ENCODE measurements at regions not wholly inside any gene's neighbourhood (a gene's known extent, or its start where the extent isn't known, plus 50 kb on each side); places are given as distances from the start of the nearest gene placed in this dataset.

DNA sequence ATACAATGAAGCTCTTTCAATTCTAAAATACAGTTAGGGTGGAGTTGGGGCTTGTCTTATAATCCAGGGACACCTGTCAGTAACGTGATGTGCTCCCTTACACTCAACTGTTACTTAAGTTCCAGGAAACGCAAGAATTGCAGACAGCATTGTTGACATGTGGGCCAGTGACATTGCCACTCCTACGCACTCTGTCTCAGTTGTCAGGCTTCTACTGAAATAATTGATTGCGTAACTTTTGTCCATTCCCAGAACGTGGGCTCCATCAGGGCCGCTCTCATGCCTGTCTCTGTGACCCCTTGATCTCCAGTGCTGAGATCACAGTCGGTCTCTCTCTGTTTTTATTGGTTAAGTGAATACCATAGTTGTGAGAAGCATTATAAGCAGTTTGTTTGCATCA lies 487.8 kb downstream of the GALR1 start:
- H3K4me3 ChIP-seq (ENCODE audit: low read depth, low read length), result no peak overlapping the region
- TF ChIP-seq, protein P1, sequence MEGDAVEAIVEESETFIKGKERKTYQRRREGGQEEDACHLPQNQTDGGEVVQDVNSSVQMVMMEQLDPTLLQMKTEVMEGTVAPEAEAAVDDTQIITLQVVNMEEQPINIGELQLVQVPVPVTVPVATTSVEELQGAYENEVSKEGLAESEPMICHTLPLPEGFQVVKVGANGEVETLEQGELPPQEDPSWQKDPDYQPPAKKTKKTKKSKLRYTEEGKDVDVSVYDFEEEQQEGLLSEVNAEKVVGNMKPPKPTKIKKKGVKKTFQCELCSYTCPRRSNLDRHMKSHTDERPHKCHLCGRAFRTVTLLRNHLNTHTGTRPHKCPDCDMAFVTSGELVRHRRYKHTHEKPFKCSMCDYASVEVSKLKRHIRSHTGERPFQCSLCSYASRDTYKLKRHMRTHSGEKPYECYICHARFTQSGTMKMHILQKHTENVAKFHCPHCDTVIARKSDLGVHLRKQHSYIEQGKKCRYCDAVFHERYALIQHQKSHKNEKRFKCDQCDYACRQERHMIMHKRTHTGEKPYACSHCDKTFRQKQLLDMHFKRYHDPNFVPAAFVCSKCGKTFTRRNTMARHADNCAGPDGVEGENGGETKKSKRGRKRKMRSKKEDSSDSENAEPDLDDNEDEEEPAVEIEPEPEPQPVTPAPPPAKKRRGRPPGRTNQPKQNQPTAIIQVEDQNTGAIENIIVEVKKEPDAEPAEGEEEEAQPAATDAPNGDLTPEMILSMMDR (IDR thresholded peaks at IDR 0.05; ENCODE audit: low read depth, low read length), result no peak

DNA sequence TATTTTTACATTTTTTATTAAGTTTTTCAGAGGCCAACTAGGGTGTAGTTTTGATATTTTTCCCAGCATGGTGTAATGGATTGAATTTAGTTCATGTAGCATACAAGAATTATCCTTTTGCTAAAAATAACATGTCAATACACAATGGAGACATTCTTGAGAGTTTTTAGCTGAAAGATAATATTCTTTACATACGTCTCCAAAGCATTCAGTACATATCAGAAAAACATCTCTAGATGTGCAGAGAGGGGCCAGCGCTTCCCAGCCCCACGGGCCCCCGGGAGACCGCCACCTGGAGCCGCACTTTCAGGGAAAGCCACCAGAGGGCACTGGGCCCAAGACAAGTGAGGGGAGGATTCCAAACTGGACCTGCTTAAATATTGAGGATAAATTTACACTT lies 499.4 kb downstream of the GALR1 start:
- TF ChIP-seq, protein P1 (IDR thresholded peaks at IDR 0.05; ENCODE audit: low read depth, low read length), result no peak
- H3K4me3 ChIP-seq (ENCODE audit: low read depth, low read length), result no peak overlapping the region

DNA sequence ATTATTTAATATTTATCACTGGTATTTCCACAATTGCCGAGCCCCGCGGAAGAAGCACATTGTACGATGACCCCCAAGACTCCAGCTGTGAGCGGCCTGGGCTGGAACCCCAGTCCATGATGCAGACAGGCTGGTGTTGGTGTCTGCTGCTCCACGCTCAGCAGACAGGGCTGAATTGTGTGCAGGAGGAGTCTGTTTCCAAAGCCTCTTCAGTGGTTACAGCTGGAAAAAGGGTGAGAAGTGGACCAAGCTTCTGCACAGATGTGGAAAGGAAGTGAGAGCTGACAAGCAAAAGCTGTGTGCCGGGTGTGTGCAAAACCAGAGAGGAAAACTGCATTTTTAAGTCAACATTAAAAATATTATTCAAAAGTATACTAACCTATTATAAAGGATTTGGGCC lies 500.4 kb downstream of the GALR1 start:
- TF ChIP-seq, protein P1 (IDR thresholded peaks at IDR 0.05; ENCODE audit: low read depth, low read length), result no peak

DNA sequence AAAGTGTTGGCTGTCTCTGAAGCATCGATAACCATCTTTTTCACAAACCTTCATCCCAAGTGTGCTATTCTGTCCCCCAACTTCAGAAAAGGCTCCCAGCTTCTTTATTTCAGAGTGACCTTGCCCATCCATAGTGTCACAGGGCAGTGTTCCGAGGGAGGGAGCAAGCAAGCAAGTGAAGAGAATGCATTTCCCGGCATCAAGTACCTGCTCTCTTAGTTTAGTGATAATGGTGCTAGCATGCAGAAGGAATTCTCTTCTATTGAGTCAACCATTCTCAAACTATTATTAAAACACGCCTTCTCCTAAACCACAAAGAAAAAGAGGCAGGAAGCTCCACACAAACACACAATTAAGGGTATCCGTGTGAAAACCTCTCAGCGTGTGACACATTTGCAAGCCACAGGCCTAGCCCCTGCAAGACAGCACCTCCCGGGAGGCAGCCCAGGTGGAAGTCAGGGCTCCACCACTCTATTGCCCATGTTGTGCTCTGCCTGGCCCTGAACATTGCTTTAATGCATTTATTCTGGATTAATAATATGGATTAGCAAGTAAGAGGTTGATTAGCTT lies 504.9 kb downstream of the GALR1 start:
- H3K4me3 ChIP-seq (ENCODE audit: low read depth, low read length), result no peak overlapping the region
- TF ChIP-seq, protein P1 (IDR thresholded peaks at IDR 0.05; ENCODE audit: low read depth, low read length), result no peak

More for the DNA sequence above, 500.4 kb downstream of the GALR1 start:
- no peak overlapping the region for H3K4me3 ChIP-seq (ENCODE audit: low read depth, low read length)

DNA sequence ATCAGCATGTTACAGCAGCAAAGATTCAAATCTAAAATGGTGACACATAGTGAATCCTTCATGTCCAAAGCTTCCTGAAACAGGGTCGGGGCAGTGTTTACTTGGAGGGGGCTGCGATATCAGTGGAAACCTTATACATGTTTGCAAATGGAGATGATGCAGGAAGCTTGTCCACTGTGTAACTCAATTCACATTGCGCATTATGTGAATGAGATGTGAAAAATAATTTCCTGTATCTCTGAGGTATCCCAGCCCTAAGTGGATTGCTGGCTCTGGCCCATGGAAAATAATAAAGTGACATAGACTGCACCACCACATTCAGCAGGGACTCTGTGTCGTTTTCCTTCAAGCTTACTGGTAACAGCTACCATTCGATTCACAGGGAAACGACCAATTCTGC lies 505.5 kb downstream of the GALR1 start:
- H3K4me3 ChIP-seq (ENCODE audit: low read depth, low read length), result no peak overlapping the region
- TF ChIP-seq, protein P1 (IDR thresholded peaks at IDR 0.05; ENCODE audit: low read depth, low read length), result no peak

DNA sequence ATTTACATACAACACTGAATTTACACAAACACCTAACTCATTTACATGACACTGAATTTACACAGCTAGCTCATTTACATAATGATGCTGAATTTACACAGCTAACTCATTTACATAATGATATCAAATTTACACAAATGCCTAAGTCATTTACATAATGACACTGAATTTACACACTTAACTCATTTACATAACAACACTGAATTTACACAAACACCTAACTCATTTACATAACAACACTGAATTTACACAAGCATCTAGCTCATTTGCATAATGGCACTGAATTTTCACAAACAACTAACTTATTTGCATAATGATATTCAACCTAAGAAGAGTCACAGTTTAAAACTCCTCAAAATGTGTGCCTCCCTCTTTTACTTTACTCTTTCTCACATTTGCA lies 511.7 kb downstream of the GALR1 start:
- TF ChIP-seq, protein P1 (IDR thresholded peaks at IDR 0.05; ENCODE audit: low read depth, low read length), result no peak
- H3K4me3 ChIP-seq (ENCODE audit: low read depth, low read length), result no peak overlapping the region

DNA sequence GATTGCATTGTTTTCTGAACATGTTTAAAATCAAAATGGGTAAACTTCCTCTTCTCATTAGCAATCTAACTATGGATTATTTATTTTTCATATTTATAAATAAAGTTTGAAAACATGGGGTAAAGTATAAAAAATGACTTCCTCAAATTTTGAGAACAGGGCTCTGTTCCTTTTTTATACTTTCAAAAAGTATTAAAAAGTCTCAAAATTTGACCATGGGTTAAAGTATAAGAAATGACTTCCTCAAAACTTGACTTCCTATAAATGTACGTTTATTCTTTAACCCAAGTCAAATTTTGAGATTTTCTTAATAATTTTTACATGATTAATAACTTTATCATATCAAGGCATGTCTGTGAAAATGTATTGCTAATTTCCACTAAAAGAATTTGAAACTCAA lies 512.4 kb downstream of the GALR1 start:
- H3K4me3 ChIP-seq (ENCODE audit: low read depth, low read length), result no peak overlapping the region
- TF ChIP-seq, protein P1 (IDR thresholded peaks at IDR 0.05; ENCODE audit: low read depth, low read length), result no peak
